NCI-H526 treated with DMSO at 0.1 percent for 48 hours (cell line): ENCODE measurements at regions not wholly inside any gene's neighbourhood (a gene's known extent, or its start where the extent isn't known, plus 50 kb on each side); places are given as distances from the start of the nearest gene placed in this dataset.

Source experiments
- DNase-seq: peaks from one replicate; lab custom pipeline; 2025; lab: John Stamatoyannopoulos, UW

DNA sequence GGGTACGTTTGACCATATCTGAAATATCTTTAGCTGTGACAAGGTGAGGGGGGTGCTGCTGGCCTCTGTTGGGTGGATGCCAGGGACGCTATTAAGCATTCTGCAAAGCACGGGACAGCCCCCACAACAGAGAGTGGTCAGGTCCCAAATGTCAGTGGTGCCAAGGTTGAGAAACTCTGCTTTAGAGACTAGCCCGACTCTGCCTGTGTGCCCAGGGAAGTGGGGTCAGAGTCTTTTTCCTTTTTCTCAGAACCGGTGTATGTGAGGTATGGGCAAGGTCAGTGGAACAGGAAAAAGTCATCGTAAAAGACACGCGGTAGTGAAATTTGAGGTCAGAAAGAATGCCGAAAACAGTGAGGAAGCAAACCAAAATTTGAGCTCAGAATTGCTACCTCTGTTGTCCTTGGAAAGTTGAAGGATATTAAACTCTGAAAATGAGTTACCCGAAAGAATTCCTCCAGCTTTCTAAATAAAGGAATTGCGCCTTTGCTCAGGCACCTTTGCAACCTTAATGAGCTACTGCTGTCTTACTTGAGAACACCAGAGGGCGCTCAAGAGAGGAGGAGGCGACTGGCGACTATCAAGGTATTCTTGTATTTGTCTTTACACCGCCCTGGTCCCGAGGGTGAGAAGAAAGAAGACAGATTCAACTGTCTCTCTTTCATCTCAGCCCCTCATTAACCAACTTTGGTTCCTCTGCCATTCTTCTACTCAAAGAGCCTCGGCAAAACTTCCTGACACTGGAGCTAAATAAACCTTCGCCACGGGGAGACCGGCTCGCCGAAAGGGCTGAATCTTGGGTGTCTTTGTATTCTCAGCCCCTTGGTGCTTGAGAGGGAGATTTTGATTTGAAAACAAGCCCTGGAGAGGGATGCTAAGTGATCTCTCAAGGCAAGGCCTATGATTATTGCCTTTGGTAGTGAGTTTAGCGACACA is 85.4 kb upstream of the OLIG2 start:
- peak; percentile 41 for DNase-seq

- DNase-seq, result no peak
These were observed 84.5 kb upstream of the OLIG2 start for GRCh38 chr21:32941263-32941662.

DNA sequence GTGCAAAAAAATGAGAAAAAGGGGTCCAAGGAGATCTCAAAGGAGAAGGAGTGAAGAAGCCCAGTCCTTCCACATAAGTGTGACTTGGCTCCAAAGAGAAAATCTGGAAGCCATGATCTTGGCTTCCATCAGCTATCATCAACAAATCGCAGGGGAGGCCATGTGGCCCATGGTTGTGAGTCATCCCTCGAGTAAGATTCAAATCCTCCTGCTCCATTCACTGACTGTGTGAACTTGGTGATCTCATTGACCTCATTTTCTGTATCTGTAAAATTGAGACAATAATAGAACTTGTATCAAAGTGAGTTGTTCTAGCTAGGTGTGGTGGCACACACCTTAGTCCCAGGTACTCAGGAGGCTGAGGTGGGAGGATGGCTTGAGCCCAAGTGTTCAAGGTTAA is 79.1 kb upstream of the OLIG2 start:
- DNase-seq, result no peak

- DNase-seq, result no peak
These were observed 78.0 kb upstream of the OLIG2 start for GRCh38 chr21:32947736-32948135.

GRCh38 chr21:32949701-32950100 is 76.0 kb upstream of the OLIG2 start:
- no peak for DNase-seq

DNA sequence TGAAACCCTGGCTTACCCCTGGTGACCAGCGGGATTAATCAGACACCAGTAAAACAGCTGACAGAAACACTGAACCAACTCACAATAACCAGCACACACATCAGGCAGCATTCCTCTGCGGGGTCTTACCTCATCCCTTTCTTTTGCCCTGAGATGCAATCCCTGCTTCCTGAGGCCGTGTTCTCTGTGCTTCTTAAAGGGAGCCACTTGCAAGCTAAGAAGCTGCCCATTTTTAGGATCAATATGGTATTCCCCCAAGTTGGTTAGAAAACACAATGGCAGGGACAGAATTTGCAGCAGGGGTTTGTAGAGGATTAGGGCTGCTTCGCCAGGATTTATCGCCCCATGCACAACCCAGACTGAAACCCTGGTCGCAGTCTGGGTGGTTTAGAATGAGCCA is 74.7 kb upstream of the OLIG2 start:
- DNase-seq, result no peak

GRCh38 chr21:32954353-32954752 is 71.4 kb upstream of the OLIG2 start:
- DNase-seq, result no peak

- DNase-seq, result no peak
These were observed 70.2 kb upstream of the OLIG2 start for GRCh38 chr21:32955311-32956060.

- no peak for DNase-seq
These were observed 69.6 kb upstream of the OLIG2 start for GRCh38 chr21:32956061-32956656.

DNA sequence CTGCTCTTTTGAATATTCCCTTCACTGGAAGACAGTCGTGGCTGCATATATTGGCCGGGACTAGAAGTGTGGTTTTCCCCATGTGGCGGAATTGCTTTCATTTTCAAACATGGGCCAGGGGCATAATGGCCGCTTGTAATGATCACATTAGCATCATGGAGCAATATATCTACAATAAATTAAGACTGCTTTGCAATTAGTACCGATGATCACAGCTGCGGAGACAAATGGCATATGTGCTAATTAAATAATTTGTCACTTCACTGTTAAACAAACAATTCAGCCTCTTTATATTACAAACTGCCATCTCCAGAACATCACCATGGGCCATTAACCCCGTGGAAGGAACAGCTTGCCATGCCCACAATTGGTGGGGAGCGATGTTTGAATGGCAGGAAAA is 68.2 kb upstream of the OLIG2 start:
- DNase-seq, result no peak

DNA sequence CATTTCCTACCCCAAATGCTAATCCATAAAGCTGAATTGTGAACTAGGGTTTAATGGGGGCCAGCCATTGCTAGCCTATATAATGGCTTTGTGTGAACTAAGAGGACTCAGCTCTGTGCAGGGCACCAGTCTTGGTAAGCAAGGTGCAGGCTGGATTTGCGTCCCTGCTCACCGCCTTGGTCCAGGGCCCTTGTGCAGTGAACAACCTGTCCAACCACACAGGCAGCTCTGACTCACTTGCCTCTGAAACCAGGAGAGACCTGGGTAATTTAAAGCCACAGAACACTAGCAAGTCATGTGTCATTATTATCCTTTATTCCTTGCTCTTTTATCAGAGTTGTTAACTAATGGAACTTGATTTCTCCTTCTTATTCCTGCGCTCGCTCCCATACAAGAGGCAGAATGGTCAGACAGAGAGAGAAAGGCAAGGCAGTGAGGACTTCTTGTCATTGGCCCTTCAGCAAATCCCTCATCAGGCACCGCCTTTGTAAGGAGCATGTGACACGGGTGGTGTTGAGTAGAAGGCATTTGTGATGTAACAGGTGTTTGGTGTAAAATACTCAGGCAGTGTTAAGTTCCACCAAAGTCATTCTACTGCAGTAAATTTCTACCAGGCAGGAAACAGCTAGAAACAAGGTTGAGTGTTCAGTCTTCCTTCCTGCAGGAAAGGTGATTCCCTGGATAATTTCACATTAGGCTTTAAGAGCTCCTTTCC is 67.3 kb upstream of the OLIG2 start:
- no peak for DNase-seq

DNA sequence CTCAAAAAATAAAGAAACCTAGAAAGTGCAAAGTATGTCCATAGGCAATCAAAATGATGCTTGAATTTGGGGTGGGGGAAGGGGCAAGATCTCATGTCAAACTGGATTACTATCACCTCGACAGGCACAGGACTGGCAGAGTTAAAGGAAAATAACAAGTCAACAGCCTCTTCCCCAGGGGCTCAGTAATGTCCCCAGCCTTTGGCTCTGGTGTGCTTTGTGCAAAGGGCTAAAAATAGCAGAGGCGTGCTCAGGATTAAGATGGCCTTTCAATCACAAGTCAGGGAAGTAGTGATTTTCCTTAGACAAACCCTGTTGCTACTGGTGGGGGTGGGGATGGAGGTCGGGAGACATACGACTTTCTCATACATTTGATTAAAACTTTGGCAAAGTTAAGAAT is 63.5 kb upstream of the OLIG2 start:
- DNase-seq, result no peak

DNA sequence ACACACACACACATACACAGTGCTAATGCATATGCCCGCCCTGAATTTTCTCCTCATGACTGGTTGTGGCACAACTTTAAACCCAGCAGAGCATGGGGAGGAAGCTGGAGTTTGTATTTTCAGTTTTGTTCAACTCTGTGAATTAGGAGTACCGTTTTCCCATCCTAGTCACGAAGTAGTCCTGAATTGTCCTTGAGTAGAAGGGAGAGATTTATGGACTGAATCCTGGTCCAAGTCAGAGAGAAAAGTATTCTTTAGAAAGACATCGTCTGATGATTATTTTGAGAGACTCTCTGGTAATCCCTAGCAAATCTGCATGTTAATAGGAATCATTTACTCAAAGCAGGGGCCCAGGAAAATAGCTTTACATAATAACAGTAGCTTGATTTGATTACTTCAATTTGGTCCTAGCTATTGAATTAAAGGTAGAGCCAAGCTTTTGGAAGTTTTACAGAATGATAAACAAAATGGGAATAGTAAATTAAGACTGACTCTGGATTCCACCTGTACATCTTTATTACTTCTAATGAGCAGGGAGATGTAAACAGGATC is 60.5 kb upstream of the OLIG2 start:
- no peak for DNase-seq

- no peak for DNase-seq
These were observed 59.6 kb upstream of the OLIG2 start for GRCh38 chr21:32966120-32966519.

- peak; percentile 33 for DNase-seq
These were observed 57.6 kb upstream of the OLIG2 start for GRCh38 chr21:32968103-32968502.

DNA sequence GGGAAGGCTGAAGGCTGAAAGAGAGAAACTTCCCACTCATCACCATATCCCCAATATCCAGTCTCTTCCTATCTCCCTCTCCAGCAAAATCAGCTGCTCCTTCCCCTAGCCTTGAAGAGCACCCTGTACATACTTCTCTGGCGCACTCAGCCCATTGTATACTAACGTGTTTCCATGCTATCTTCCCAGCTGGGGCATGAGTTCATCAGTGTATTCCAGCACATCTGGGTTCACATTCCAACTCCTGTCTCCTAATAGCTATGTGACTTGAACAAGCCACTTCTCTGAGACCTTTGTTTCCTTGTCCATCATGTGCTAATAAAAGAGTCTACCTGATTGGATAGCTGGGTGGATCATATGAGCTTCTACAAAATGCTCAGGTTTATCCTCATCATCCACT is 51.1 kb upstream of the OLIG2 start:
- no peak for DNase-seq

GRCh38 chr21:32975811-32976431 is 49.8 kb upstream of the OLIG2 start:
- no peak for DNase-seq
